ENCODE measurements at regions not wholly inside any gene's neighbourhood (a gene's known extent, or its start where the extent isn't known, plus 50 kb on each side); places are given as distances from the start of the nearest gene placed in this dataset.

GRCh38 chr1:219559899-219560298 lies 53.0 kb downstream of the ZC3H11B start:
- TF ChIP-seq, protein P1, sequence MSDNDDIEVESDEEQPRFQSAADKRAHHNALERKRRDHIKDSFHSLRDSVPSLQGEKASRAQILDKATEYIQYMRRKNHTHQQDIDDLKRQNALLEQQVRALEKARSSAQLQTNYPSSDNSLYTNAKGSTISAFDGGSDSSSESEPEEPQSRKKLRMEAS (IDR thresholded peaks at IDR 0.05), result no peak
- TF ChIP-seq FOXM1 (IDR thresholded peaks at IDR 0.05; ENCODE audit: borderline replicate concordance, low read depth), result no peak
- TF ChIP-seq TAF1 (IDR thresholded peaks at IDR 0.05; ENCODE audit: low read depth), result no peak
- no peak for TF ChIP-seq RAD21 (IDR thresholded peaks at IDR 0.05; ENCODE audit: low read depth)
- TF ChIP-seq REST (IDR thresholded peaks at IDR 0.05; ENCODE audit: low read depth), result no peak
- TF ChIP-seq YY1 (IDR thresholded peaks at IDR 0.05; ENCODE audit: low read depth), result no peak
- TF ChIP-seq EP300 (IDR thresholded peaks at IDR 0.05; ENCODE audit: borderline replicate concordance), result no peak
- no peak for TF ChIP-seq ZBTB7A (IDR thresholded peaks at IDR 0.05; ENCODE audit: low read depth)
- TF ChIP-seq CEBPB (IDR thresholded peaks at IDR 0.05), result no peak
- TF ChIP-seq TEAD4 (IDR thresholded peaks at IDR 0.05), result no peak
- no peak for TF ChIP-seq NFIC (IDR thresholded peaks at IDR 0.05)
- no peak for TF ChIP-seq CREB1 (IDR thresholded peaks at IDR 0.05; ENCODE audit: low read depth)
- no peak for TF ChIP-seq EGR1 (IDR thresholded peaks at IDR 0.05)
